Progenitor cell of endocrine pancreas (in vitro differentiated cells): ENCODE measurements at regions not wholly inside any gene's neighbourhood (a gene's known extent, or its start where the extent isn't known, plus 50 kb on each side); places are given as distances from the start of the nearest gene placed in this dataset.

Source experiments
- DNase-seq: peaks from one replicate; pipeline ENCODE4 v3.0.0; 2021; ENCODE audit warnings: low spot score; ENCODE audit not compliant: unreplicated experiment
- H3K27ac Mint-ChIP-seq: 2 replicates; pipeline ENCODE4 v1.8.0; 2021; ENCODE audit warnings: mild to moderate bottlenecking, moderate library complexity, mixed read lengths
- H3K27me3 Mint-ChIP-seq: 2 replicates; pipeline ENCODE4 v1.8.0; 2021; ENCODE audit warnings: mixed read lengths
- H3K36me3 Mint-ChIP-seq: 2 replicates; pipeline ENCODE4 v1.8.0; 2022; ENCODE audit warnings: mixed read lengths; ENCODE audit not compliant: insufficient read depth
- H3K4me1 Mint-ChIP-seq: 2 replicates; pipeline ENCODE4 v1.8.0; 2021; ENCODE audit warnings: low read depth, mixed read lengths
- H3K4me3 Mint-ChIP-seq: 2 replicates; pipeline ENCODE4 v1.8.0; 2021; ENCODE audit warnings: low read depth, mild to moderate bottlenecking, moderate library complexity, mixed read lengths
- H3K9me3 Mint-ChIP-seq: 2 replicates; pipeline ENCODE4 v1.8.0; 2021; ENCODE audit warnings: low read depth, mixed read lengths
- TF ChIP-seq, protein P1 (sequence below): fragments of 200-600 bp; sonication (generic); IDR thresholded peaks from one replicate; pipeline ENCODE4 v1.5.0; 2021; ENCODE audit warnings: antibody characterized with exemption, mild to moderate bottlenecking; ENCODE audit not compliant: unreplicated experiment

DNA sequence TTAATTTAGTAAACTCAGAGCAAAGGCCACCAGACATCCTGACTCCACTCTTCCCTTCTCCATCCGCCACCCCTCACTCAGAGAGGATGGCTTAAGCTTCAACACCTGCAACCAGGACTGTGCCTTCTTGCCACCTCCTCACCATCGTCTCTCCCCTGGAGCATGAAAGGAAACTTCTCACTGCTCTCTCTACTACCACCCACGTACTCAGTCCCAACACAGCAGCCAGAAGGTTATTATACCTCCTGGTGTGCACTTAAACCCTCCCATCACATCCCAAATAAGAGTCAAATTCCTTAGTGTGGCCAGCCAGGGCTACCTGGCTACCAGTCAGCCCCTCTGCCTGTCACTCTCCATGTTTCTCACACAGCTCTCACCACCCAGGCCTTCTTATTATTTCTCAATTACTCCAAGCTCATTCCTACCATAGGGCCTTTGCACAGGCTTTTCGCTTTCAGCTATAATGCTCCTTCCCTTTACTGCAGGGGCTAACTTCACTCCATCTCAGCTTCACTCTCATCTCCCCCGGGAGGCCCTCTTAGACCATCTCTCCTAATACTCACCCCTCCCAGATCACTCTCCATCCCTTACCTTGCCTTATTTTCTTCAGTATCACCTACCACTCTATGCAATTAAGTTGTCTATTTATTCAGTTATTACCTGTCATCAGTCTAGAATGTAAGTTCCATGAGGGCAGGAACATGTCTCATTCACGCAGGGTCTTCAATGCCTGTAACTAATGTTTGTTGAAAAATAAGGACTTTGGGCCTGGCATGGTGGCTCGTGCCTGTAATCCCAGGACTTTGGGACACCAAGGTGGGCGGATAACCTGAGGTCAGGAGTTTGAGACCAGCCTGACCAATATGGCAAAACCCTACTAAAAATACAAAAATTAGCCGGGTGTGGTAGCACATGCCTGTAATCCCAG is 137.5 kb downstream of the TOMM20 start:
- TF ChIP-seq, protein P1, sequence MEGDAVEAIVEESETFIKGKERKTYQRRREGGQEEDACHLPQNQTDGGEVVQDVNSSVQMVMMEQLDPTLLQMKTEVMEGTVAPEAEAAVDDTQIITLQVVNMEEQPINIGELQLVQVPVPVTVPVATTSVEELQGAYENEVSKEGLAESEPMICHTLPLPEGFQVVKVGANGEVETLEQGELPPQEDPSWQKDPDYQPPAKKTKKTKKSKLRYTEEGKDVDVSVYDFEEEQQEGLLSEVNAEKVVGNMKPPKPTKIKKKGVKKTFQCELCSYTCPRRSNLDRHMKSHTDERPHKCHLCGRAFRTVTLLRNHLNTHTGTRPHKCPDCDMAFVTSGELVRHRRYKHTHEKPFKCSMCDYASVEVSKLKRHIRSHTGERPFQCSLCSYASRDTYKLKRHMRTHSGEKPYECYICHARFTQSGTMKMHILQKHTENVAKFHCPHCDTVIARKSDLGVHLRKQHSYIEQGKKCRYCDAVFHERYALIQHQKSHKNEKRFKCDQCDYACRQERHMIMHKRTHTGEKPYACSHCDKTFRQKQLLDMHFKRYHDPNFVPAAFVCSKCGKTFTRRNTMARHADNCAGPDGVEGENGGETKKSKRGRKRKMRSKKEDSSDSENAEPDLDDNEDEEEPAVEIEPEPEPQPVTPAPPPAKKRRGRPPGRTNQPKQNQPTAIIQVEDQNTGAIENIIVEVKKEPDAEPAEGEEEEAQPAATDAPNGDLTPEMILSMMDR, result no peak
- no peak for DNase-seq
- Mint-ChIP-seq H3K4me3 (no peak overlapping the region), H3K9me3 (peaks cover 3% of the 10 kb centered on the region), H3K36me3 (no peaks in the 10 kb centered on the region), H3K4me1 (peaks cover 23% of the 10 kb centered on the region), H3K27ac (no peak overlapping the region), H3K27me3 (no peaks in the 10 kb centered on the region)

DNA sequence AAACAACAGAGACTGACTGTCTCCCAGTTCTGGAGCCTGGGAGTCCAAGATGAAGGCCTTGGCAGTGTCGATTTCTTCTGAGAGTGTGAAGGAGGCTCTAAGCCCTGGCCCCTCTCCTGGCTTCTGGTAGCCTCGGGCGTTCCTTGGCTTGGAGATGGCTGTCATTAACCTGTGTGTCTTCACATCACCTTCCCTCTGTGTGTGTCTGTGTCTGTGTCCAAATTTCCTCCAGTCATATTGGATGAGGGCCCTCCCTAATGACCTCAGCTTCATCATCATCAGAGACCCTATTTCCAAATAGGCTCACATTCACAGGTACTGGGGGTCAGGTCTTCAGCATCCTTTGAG is 138.3 kb downstream of the TOMM20 start:
- Mint-ChIP-seq H3K4me3 (no peak overlapping the region), H3K9me3 (peaks cover 3% of the 10 kb centered on the region), H3K27me3 (no peaks in the 10 kb centered on the region), H3K27ac (no peak overlapping the region), H3K4me1 (peaks cover 23% of the 10 kb centered on the region), H3K36me3 (no peaks in the 10 kb centered on the region)
- DNase-seq, result no peak
- TF ChIP-seq, protein P1, result no peak

DNA sequence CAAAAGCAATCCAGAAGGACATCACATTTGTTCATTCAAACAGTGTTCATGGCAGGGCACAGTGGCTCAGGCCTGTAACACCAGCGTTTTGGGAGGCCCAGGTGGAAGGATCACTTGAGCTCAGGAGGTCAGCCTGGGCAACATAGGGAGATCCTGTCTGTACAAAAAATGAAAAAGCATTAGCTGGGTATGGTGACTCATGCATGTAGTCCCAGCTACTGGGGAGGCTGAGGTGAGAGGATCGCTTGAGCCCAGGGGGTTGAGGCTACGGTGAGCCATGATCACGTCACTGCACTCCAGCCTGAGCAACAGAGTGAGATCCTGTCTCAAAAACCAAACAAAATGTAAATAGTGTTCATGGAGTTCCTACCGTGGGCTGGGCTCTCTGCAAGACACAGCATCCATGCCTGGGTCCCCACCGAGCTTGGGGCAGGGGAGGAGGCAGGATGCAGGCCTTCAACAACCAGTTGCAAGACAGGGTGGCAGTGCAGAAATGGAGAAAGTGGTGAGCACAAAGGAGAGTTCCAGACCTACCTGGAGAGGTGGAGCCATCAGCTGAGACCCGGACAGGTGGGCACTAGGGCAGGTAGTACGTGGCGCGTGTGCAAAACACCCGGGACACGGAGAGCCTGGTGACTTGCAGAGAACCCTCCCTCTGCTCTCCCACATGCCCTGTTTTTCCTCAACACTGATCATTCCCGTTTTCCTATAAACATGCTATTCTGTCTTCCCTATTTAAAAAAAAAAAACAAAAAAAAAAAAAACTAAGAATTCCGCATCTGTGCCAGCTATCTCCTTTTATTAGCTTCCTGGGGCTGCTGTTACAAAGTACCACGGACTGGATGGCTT is 138.9 kb downstream of the TOMM20 start:
- Mint-ChIP-seq H3K36me3 (no peaks in the 10 kb centered on the region), H3K4me3 (no peak overlapping the region), H3K9me3 (peaks cover 3% of the 10 kb centered on the region), H3K27me3 (no peaks in the 10 kb centered on the region), H3K4me1 (peaks cover 23% of the 10 kb centered on the region), H3K27ac (no peak overlapping the region)
- TF ChIP-seq, protein P1, result no peak
- DNase-seq, result no peak

DNA sequence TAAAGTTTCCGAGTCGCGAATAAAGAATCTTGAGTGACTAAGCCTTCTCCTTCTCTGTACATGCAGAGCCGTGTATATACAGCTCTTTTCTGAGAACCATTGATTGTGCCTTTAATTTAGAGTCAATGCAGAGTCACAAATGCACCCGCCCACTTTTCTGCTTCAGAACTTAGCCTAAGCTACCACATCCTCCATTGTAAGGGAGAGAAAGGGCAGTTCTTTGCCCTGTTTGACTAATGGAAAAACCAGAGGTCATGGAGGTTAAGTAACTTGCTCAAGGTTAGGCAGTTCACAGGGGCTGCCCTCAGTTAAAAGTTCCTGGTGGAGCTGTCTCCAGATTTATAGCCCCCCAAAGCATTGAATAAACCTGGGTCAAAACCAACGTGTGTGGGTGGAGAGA is 139.6 kb downstream of the TOMM20 start:
- TF ChIP-seq, protein P1, result no peak
- H3K4me3 Mint-ChIP-seq, result no peak overlapping the region
- no peaks in the 10 kb centered on the region for H3K27me3 Mint-ChIP-seq
- no peaks in the 10 kb centered on the region for H3K36me3 Mint-ChIP-seq
- H3K27ac Mint-ChIP-seq, result no peak overlapping the region
- H3K9me3 Mint-ChIP-seq, result peaks cover 3% of the 10 kb centered on the region
- no peak for DNase-seq
- H3K4me1 Mint-ChIP-seq, result peaks cover 25% of the 10 kb centered on the region

DNA sequence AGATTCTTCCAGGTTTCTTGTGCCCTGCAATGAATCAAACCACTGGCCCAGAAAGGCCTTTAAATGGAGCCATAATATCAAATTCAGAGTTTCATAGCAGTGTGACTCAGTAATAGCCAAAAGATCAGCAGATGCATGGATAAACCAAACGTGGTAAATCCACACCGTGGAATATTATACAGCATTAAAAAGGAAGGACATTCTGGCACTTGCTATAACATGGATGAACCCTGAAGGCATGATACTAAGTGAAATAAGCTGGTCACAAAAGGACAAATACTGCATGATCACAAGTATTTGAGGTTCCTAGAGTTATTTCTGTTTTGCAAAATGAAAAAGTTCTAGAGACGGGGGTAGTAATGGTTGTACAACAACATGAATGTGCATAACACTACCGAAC is 140.1 kb downstream of the TOMM20 start:
- no peaks in the 10 kb centered on the region for H3K36me3 Mint-ChIP-seq
- H3K4me1 Mint-ChIP-seq, result peaks cover 25% of the 10 kb centered on the region
- TF ChIP-seq, protein P1, result no peak
- DNase-seq, result no peak
- no peak overlapping the region for H3K4me3 Mint-ChIP-seq
- peaks cover 3% of the 10 kb centered on the region for H3K9me3 Mint-ChIP-seq
- H3K27ac Mint-ChIP-seq, result peak overlapping the region; percentile 95
- H3K27me3 Mint-ChIP-seq, result no peaks in the 10 kb centered on the region
